SK-N-SH (cell line): ENCODE measurements at regions not wholly inside any gene's neighbourhood (a gene's known extent, or its start where the extent isn't known, plus 50 kb on each side); places are given as distances from the start of the nearest gene placed in this dataset.

Experiments used
- CTCF ChIA-PET: fragments of 300-600, 350-600 bp; formaldehyde crosslinking; extraction: SDS; loops from one replicate; lab custom pipeline; 2021; lab: Yijun Ruan, JAX
- POLR2A ChIA-PET: fragments of 350-600 bp; sonication (Branson Sonifier 250); formaldehyde crosslinking; extraction: SDS; loops from one replicate; lab custom pipeline; 2020; ENCODE audit warnings: antibody characterized with exemption, inconsistent platforms; lab: Yijun Ruan, JAX
- DNase-seq: peaks from one replicate; pipeline ENCODE4 v3.0.0; 2012
- H2AFZ ChIP-seq: fragments of 200-600 bp; sonication (generic); 2 replicates; pipeline ENCODE4 v1.8.1; 2016; ENCODE audit warnings: antibody characterized with exemption, mild to moderate bottlenecking, low read depth
- H3F3A ChIP-seq: fragments of 200-600 bp; sonication (generic); replicated peaks from 2 replicates; pipeline ENCODE3; 2016; ENCODE audit warnings: antibody characterized with exemption, mild to moderate bottlenecking; ENCODE audit not compliant: insufficient read depth
- H3K27ac ChIP-seq, 2 experiments: fragments of 200-500 bp in 1 of 2; fragments of 200-600 bp in 1 of 2; sonication (Bioruptor generic) in 1 of 2; sonication (generic), shearing (Covaris generic) in 1 of 2; 2 replicates each; pipeline versions ENCODE4 v1.5.1 to v1.6.1; 2014 to 2016; ENCODE audit warnings: low read depth in 2 of 2, inconsistent platforms in 1 of 2, low read length in 1 of 2, mild to moderate bottlenecking in 1 of 2, mixed read lengths in 1 of 2
- H3K27me3 ChIP-seq: fragments of 200-600 bp; sonication (generic), shearing (Covaris generic); 2 replicates; pipeline ENCODE4 v1.6.1; 2016; ENCODE audit warnings: mixed run types; ENCODE audit not compliant: insufficient read depth
- H3K36me3 ChIP-seq, 2 experiments: fragments of 200-500 bp in 1 of 2; fragments of 200-600 bp in 1 of 2; sonication (Bioruptor generic) in 1 of 2; sonication (generic) in 1 of 2; replicated peaks in 1 of 2; 2 replicates each; pipeline versions ENCODE3 to v1.5.1; 2014 to 2016; ENCODE audit warnings: low read length in 1 of 2, mild to moderate bottlenecking in 1 of 2; ENCODE audit not compliant: insufficient read depth in 2 of 2, control insufficient read depth in 1 of 2
- H3K4me1 ChIP-seq, 2 experiments: fragments of 200-500 bp in 1 of 2; fragments of 200-600 bp in 1 of 2; sonication (Bioruptor generic) in 1 of 2; sonication (generic), shearing (Covaris generic) in 1 of 2; 2 replicates each; pipeline versions ENCODE4 v1.5.1 to v1.6.1; 2014 to 2016; ENCODE audit warnings: low read depth in 1 of 2, low read length in 1 of 2, mixed run types in 1 of 2; ENCODE audit not compliant: insufficient read depth in 2 of 2, control insufficient read depth in 1 of 2
- H3K4me2 ChIP-seq: fragments of 200-600 bp; sonication (generic), shearing (Covaris generic); 2 replicates; pipeline ENCODE4 v1.6.1; 2017; ENCODE audit warnings: mixed run types
- H3K4me3 ChIP-seq, 2 experiments: fragments of 200-500 bp in 1 of 2; fragments of 200-600 bp in 1 of 2; sonication (Bioruptor generic) in 1 of 2; sonication (generic), shearing (Covaris generic) in 1 of 2; 2 replicates each; pipeline versions ENCODE4 v1.5.1 to v1.8.1; 2014 to 2016; ENCODE audit warnings: low read depth in 2 of 2, inconsistent platforms in 1 of 2, low read length in 1 of 2, mild to moderate bottlenecking in 1 of 2, mixed read lengths in 1 of 2, moderate library complexity in 1 of 2
- H3K79me2 ChIP-seq: fragments of 200-600 bp; sonication (generic); 2 replicates; pipeline ENCODE4 v1.8.1; 2017; ENCODE audit warnings: mild to moderate bottlenecking; ENCODE audit not compliant: insufficient read depth
- H3K9ac ChIP-seq: fragments of 200-600 bp; sonication (generic); 2 replicates; pipeline ENCODE4 v1.6.1; 2017; ENCODE audit warnings: mixed run types
- H3K9me2 ChIP-seq: fragments of 200-600 bp; sonication (generic); 2 replicates; pipeline ENCODE4 v1.6.1; 2017; ENCODE audit warnings: mixed run types
- H3K9me3 ChIP-seq: fragments of 200-600 bp; sonication (generic); 2 replicates; pipeline ENCODE4 v1.6.1; 2017; ENCODE audit warnings: mixed run types, mild to moderate bottlenecking, moderate library complexity
- H4K20me1 ChIP-seq: fragments of 200-600 bp; sonication (generic); 2 replicates; pipeline ENCODE4 v1.6.1; 2017; ENCODE audit warnings: mild to moderate bottlenecking, mixed run types; ENCODE audit not compliant: insufficient read depth
- EZH2phosphoT487 ChIP-seq: fragments of 200-600 bp; sonication (generic); IDR thresholded peaks from 2 replicates; pipeline ENCODE4 v1.6.1; 2017; ENCODE audit warnings: low read depth, mixed run types, mild to moderate bottlenecking, antibody characterized with exemption, moderate library complexity, borderline replicate concordance
- FOXJ3 ChIP-seq: sonication (generic); formaldehyde crosslinking; IDR thresholded peaks from 2 replicates; pipeline ENCODE4 v1.5.1; 2020; ENCODE audit warnings: mild to moderate bottlenecking, missing genetic modification reagents
- GATA2 ChIP-seq: sonication (generic); formaldehyde crosslinking; IDR thresholded peaks from 2 replicates; pipeline ENCODE4 v1.5.0; 2020; ENCODE audit warnings: mild to moderate bottlenecking, missing genetic modification reagents
- NFIC ChIP-seq: IDR thresholded peaks from 2 replicates; pipeline ENCODE4 v1.4.0; 2012; ENCODE audit warnings: borderline replicate concordance
- SMC3 ChIP-seq: IDR thresholded peaks from 2 replicates; pipeline ENCODE4 v1.6.1; 2012; ENCODE audit warnings: low read depth, low read length, improper control_type of control experiment
- TAF1 ChIP-seq: IDR thresholded peaks from 2 replicates; pipeline ENCODE4 v1.6.1; 2012; ENCODE audit warnings: low read depth, mild to moderate bottlenecking, low read length, moderate library complexity, borderline replicate concordance
- TCF12 ChIP-seq: IDR thresholded peaks from 2 replicates; pipeline ENCODE4 v1.4.0; 2012
- WGBS: methylation state at CpG from one replicate; pipeline ENCODE4 v1.1.6; 2017; ENCODE audit warnings: low lambda C conversion rate; 5-methylcytosine and 5-hydroxymethylcytosine counted together
- TF ChIP-seq, protein P1 (sequence below): IDR thresholded peaks from 2 replicates; pipeline ENCODE4 v1.4.0; 2012; ENCODE audit warnings: low read depth, borderline replicate concordance
- TF ChIP-seq, protein P2 (sequence below): fragments of 150-350 bp; IDR thresholded peaks from 2 replicates; pipeline ENCODE4 v1.6.1; 2016; ENCODE audit warnings: mild to moderate bottlenecking, low read depth, low read length
- TF ChIP-seq, protein P3 (sequence below): fragments of 200-600 bp; sonication (generic); IDR thresholded peaks from 2 replicates; pipeline ENCODE4 v1.6.1; 2017; ENCODE audit warnings: antibody characterized with exemption, mild to moderate bottlenecking, moderate library complexity
- TF ChIP-seq, protein P4 (sequence below): IDR thresholded peaks from 2 replicates; pipeline ENCODE4 v1.6.1; 2012; ENCODE audit warnings: mild to moderate bottlenecking, low read depth, low read length, moderate library complexity

DNA sequence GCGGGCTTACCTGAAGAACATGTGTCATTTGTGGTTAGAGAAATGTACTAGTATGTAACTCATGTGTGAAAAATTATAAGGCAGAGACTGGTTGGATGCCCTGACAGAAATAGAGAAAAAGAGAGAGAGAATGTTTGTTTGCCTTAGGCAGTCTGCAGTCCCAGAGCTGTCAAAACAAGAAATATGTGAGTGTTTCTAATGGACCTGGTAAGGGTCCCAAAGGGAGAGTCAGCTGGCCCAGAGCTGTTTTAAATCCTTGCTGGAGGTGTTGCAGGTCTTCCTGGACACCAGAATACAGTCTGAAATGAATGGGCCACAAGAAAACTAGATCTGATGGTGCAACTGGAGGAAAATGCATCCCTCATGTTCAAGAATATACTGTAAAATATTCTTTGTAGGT lies 158.3 kb upstream of the OGFRL1 start (continued):
- TF ChIP-seq, protein P1, sequence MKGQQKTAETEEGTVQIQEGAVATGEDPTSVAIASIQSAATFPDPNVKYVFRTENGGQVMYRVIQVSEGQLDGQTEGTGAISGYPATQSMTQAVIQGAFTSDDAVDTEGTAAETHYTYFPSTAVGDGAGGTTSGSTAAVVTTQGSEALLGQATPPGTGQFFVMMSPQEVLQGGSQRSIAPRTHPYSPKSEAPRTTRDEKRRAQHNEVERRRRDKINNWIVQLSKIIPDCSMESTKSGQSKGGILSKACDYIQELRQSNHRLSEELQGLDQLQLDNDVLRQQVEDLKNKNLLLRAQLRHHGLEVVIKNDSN: no peak

DNA sequence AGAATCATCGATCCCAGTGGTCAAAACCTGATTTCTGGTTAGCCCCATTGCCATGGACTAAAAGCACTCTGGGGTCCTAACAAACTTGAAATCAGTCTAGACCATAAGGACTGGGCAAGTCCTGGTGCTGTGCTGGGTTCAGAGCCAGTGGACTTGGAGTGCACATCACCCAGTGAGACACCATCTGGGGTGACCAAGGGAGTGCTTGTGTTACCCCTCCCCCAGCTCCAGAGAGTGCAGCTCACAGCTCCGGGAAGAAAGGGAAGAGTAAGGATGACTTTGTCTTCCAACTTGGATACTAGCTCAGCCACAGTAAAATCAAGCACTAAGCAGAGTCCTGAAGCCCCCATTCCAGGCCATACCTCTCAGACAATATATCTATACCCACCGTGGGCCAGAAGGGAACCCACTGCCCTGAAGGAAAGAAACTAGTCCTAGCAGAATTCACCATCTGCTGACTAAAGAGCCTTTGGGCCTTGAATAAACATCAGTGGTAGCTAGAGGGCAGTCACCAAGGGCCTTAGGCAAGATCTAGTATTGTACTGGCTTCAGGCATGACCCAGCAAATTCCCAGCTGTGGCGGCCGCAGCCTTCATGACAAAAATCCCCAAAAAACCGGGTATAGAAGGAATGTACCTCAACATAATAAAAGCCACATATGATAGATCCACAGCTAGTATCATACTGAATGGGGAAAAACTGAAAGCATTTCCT lies 153.5 kb upstream of the OGFRL1 start:
- Histone ChIP-seq H4K20me1 (no peaks in the 10 kb centered on the region), H3K4me3 (no peak overlapping the region), H3K9ac (no peak overlapping the region), H3K79me2 (no peaks in the 10 kb centered on the region), H2AFZ (no peak overlapping the region), H3K9me2 (no peaks in the 10 kb centered on the region), H3F3A (no peaks in the 10 kb centered on the region), H3K27ac (no peak overlapping the region), H3K27me3 (no peaks in the 10 kb centered on the region), H3K36me3 (no peaks in the 10 kb centered on the region), H3K9me3 (no peaks in the 10 kb centered on the region), H3K4me2 (no peak overlapping the region), H3K4me1 (no peaks in the 10 kb centered on the region)
- no peak for DNase-seq
- TF ChIP-seq EZH2phosphoT487 (no peak), FOXJ3 (no peak), GATA2 (no peak), TCF12 (no peak), TAF1 (no peak), SMC3 (no peak), NFIC (no peak)
- TF ChIP-seq, protein P2, sequence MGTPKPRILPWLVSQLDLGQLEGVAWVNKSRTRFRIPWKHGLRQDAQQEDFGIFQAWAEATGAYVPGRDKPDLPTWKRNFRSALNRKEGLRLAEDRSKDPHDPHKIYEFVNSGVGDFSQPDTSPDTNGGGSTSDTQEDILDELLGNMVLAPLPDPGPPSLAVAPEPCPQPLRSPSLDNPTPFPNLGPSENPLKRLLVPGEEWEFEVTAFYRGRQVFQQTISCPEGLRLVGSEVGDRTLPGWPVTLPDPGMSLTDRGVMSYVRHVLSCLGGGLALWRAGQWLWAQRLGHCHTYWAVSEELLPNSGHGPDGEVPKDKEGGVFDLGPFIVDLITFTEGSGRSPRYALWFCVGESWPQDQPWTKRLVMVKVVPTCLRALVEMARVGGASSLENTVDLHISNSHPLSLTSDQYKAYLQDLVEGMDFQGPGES: no peak
- TF ChIP-seq, protein P3, sequence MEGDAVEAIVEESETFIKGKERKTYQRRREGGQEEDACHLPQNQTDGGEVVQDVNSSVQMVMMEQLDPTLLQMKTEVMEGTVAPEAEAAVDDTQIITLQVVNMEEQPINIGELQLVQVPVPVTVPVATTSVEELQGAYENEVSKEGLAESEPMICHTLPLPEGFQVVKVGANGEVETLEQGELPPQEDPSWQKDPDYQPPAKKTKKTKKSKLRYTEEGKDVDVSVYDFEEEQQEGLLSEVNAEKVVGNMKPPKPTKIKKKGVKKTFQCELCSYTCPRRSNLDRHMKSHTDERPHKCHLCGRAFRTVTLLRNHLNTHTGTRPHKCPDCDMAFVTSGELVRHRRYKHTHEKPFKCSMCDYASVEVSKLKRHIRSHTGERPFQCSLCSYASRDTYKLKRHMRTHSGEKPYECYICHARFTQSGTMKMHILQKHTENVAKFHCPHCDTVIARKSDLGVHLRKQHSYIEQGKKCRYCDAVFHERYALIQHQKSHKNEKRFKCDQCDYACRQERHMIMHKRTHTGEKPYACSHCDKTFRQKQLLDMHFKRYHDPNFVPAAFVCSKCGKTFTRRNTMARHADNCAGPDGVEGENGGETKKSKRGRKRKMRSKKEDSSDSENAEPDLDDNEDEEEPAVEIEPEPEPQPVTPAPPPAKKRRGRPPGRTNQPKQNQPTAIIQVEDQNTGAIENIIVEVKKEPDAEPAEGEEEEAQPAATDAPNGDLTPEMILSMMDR: no peak
- TF ChIP-seq, protein P4, sequence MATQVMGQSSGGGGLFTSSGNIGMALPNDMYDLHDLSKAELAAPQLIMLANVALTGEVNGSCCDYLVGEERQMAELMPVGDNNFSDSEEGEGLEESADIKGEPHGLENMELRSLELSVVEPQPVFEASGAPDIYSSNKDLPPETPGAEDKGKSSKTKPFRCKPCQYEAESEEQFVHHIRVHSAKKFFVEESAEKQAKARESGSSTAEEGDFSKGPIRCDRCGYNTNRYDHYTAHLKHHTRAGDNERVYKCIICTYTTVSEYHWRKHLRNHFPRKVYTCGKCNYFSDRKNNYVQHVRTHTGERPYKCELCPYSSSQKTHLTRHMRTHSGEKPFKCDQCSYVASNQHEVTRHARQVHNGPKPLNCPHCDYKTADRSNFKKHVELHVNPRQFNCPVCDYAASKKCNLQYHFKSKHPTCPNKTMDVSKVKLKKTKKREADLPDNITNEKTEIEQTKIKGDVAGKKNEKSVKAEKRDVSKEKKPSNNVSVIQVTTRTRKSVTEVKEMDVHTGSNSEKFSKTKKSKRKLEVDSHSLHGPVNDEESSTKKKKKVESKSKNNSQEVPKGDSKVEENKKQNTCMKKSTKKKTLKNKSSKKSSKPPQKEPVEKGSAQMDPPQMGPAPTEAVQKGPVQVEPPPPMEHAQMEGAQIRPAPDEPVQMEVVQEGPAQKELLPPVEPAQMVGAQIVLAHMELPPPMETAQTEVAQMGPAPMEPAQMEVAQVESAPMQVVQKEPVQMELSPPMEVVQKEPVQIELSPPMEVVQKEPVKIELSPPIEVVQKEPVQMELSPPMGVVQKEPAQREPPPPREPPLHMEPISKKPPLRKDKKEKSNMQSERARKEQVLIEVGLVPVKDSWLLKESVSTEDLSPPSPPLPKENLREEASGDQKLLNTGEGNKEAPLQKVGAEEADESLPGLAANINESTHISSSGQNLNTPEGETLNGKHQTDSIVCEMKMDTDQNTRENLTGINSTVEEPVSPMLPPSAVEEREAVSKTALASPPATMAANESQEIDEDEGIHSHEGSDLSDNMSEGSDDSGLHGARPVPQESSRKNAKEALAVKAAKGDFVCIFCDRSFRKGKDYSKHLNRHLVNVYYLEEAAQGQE: no peak
- POLR2A ChIA-PET: no interaction called here
- 30% methylated on average over 5 of the region's 6 CpGs for WGBS
- CTCF ChIA-PET: no interaction called here
